ENCODE measurements at regions not wholly inside any gene's neighbourhood (a gene's known extent, or its start where the extent isn't known, plus 50 kb on each side); places are given as distances from the start of the nearest gene placed in this dataset.

- TF ChIP-seq ZNF367 (CRISPR knock-in tag; IDR thresholded peaks at IDR 0.05; ENCODE audit: borderline replicate concordance) (no peak), AGO1 (IDR thresholded peaks at IDR 0.05; ENCODE audit: low read depth, low read length, poor library complexity, severe bottlenecking) (no peak), ZNF441 (CRISPR knock-in tag; IDR thresholded peaks at IDR 0.05; ENCODE audit: borderline replicate concordance) (no peak), MAFK (conservative IDR thresholded peaks at IDR 0.05 in 1 of 2, IDR thresholded peaks at IDR 0.05 in 1 of 2; ENCODE audit: low read length in 2 of 2) (no peak), SP5 (CRISPR knock-in tag; IDR thresholded peaks at IDR 0.05; ENCODE audit: borderline replicate concordance, low read depth) (no peak), FOSL2 (CRISPR knock-in tag; IDR thresholded peaks at IDR 0.05) (no peak)
These were observed 134.8 kb downstream of the CMPK2 start (continued) for GRCh38 chr2:6730649-6731532.

- H3K9me3 ChIP-seq (ENCODE audit: low read length), result no peaks in the 10 kb centered on the region
- H3K79me2 ChIP-seq (ENCODE audit: insufficient read depth, low read length), result no peaks in the 10 kb centered on the region
- in situ Hi-C loops (cut with HindIII; ENCODE audit: extremely low pct_ligation_motif_present, low pct_unique_long_range_greater_than_20kb), result no loop called here
- H3K4me1 ChIP-seq (ENCODE audit: insufficient read depth, low read length), result no peaks in the 10 kb centered on the region
- DNase-seq (ENCODE audit: low spot score) (no peak), ATAC-seq (no peak; the same call in 1 of the 3 replicates), FAIRE-seq (no peak)
- ChIA-PET POLR2A (no interaction called here), CTCF (ENCODE audit: low intra/inter-chr PET ratio, low total read pairs) (no interaction called here)
- no peak overlapping the region for H3K9ac ChIP-seq (ENCODE audit: insufficient read depth, low read depth, low read length)
- intact Hi-C loops (cut with micrococcal nuclease; ENCODE audit: unreplicated experiment), result no loop called here
- no peak overlapping the region for H3K4me3 ChIP-seq (replicated peaks in 1 of 3; ENCODE audit: insufficient read depth in 1 of 3, low read depth in 2 of 3, low read length in 3 of 3)
- H3K27me3 ChIP-seq (ENCODE audit: control insufficient read depth in 1 of 2, insufficient read depth in 2 of 2, low read length in 2 of 2), result no peaks in the 10 kb centered on the region
- no peak overlapping the region for H3K27ac ChIP-seq (ENCODE audit: extremely low read length, insufficient read depth, low read length)
- no peaks in the 10 kb centered on the region for H3K36me3 ChIP-seq (replicated peaks in 1 of 2; ENCODE audit: control insufficient read depth in 1 of 2, insufficient read depth in 2 of 2, low read length in 2 of 2)
- no TSS peak for BruUV-seq (replicated peaks)
- H2AFZ ChIP-seq (ENCODE audit: low read length), result no peak overlapping the region
- no peaks in the 10 kb centered on the region for H4K20me1 ChIP-seq (ENCODE audit: insufficient read depth, low read length)
- WGBS (ENCODE audit: low lambda C conversion rate), result 36% methylated on average over 7 of the region's 7 CpGs
- no peak overlapping the region for H3K4me2 ChIP-seq (ENCODE audit: low read depth, low read length)
- TF ChIP-seq ZBTB40 (IDR thresholded peaks at IDR 0.05) (no peak), ZBTB40 (CRISPR knock-in tag; IDR thresholded peaks at IDR 0.05) (no peak), ZNF687 (CRISPR knock-in tag; IDR thresholded peaks at IDR 0.05) (no peak)
These were observed 126.2 kb downstream of the CMPK2 start for GRCh38 chr2:6739547-6739946.

Measured in HepG2 (cell line).